Fibroblast of pulmonary artery (primary cell): ENCODE measurements at regions not wholly inside any gene's neighbourhood (a gene's known extent, or its start where the extent isn't known, plus 50 kb on each side); places are given as distances from the start of the nearest gene placed in this dataset.

Experiments used
- DNase-seq: peaks from one replicate; pipeline ENCODE4 v3.0.0-alpha.2; 2010; ENCODE audit warnings: low read depth
- H3K4me3 ChIP-seq: replicated peaks from 2 replicates; pipeline ENCODE4 v1.5.1; 2011; ENCODE audit warnings: low read depth, mild to moderate bottlenecking, control low read depth, low read length, moderate library complexity
- TF ChIP-seq, protein P1 (sequence below): IDR thresholded peaks from 2 replicates; pipeline ENCODE4 v1.5.1; 2011; ENCODE audit warnings: mild to moderate bottlenecking, control low read depth, low read length, inconsistent platforms; ENCODE audit errors: missing control alignments

DNA sequence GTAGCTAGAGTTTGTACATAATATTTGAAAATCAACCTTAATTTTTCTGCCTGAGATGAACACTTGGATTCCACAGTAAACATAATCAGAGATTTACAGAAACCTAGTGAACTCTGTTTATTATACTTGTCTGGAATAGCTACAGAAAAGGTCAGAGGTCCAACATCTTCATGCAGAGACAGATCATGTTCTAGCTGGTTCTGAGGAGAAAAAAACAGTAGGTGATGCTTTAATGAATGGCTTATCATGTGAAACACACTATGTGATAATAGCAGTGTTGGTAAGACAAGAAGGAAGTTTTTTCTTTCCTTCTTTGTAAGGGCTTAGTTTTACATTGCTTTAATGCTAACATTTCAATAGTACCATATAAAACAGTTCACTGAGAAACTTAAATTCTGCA lies 846.4 kb upstream of the ZEB2 start:
- no peak for DNase-seq
- TF ChIP-seq, protein P1, sequence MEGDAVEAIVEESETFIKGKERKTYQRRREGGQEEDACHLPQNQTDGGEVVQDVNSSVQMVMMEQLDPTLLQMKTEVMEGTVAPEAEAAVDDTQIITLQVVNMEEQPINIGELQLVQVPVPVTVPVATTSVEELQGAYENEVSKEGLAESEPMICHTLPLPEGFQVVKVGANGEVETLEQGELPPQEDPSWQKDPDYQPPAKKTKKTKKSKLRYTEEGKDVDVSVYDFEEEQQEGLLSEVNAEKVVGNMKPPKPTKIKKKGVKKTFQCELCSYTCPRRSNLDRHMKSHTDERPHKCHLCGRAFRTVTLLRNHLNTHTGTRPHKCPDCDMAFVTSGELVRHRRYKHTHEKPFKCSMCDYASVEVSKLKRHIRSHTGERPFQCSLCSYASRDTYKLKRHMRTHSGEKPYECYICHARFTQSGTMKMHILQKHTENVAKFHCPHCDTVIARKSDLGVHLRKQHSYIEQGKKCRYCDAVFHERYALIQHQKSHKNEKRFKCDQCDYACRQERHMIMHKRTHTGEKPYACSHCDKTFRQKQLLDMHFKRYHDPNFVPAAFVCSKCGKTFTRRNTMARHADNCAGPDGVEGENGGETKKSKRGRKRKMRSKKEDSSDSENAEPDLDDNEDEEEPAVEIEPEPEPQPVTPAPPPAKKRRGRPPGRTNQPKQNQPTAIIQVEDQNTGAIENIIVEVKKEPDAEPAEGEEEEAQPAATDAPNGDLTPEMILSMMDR = no peak

DNA sequence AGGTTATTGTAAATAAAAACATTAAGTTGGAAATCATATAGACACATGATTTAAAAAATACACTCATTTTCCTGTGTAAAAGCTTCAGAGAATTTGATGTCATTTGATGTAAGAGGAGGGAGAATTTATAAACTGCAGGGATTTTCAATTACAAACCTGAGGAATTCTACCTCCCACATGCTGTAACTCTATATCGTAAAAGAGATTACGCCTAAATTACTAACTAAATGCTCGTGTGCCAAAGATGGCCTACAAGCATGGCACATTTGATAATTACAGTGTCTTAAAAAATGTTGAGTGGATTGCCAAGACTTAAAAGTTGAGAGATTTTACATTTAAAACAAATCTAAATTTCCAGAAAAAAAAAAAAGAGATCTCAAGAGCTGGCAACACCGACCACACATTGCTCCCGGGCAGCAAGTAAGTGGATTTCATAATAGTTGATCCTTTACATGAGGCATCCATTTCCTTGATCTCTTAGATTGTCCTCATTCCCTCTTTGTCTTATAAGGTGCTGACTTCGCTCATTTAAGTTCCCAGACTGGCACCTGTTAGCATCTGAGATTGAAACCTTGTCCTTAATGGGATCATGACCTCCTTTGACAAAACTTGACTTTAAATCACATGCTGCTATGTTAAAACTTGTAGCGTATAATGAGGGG lies 840.3 kb upstream of the ZEB2 start:
- no peak overlapping the region for H3K4me3 ChIP-seq
- TF ChIP-seq, protein P1 = no peak
- no peak for DNase-seq

More for the DNA sequence above, 846.4 kb upstream of the ZEB2 start:
- no peak overlapping the region for H3K4me3 ChIP-seq

DNA sequence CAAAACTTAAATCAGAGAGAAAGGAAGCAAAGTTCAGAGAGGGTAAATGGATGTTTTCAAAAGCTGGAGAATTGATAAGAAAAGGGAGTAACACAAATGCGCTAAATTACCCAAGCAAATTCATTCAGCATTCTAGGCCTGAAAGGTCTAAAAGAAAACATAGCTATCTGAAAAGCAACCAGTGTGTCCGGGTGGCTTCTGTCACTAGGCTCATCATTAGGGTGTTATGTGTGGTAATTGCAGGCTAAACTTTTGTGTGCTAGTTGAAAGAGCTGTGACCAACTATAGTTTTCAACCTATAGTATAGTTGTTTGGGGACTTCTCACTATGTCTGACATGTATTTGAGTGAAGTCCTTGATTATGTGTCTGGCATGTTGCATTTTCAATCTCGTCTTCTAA lies 839.6 kb upstream of the ZEB2 start:
- no peak for DNase-seq
- TF ChIP-seq, protein P1 = no peak
- H3K4me3 ChIP-seq = no peak overlapping the region

DNA sequence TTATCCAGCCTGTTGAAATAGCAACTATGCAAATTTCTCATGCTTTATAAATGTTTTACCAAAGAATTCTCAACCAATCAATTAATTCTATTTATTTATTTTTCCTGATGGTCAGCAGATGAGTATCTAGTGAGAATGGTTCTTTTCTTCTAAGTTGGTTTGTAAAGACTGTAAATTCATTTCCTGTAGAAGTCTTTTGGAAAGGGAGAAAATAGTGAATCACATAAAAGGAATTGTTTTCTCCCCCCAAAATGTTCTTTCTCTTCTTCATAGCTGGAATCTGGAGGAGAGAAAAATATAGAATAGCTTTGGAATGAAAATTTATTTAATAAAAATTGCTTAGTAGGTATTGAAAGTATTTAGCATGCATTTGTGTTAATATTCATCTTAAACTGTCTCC lies 836.1 kb upstream of the ZEB2 start:
- peak; percentile 14 for DNase-seq
- H3K4me3 ChIP-seq = no peak overlapping the region
- TF ChIP-seq, protein P1 = no peak

DNA sequence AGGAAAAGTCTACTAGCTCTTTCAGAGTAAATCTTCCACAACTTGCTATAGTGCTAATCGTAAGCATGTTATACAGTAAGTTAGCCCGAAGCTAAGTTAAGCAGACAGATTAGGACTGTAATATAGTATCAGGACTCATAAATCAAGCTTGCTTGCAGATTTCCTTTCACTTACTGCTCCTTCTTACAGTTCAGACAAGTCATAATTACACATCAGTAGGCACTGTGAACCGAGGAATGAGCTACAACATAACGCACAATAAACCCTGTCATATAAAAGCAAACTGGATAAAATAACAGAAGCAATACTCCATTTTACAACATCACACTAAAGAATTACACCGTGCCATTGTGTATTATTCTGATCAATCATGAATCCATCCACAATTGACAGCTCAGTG lies 832.6 kb upstream of the ZEB2 start:
- no peak overlapping the region for H3K4me3 ChIP-seq
- TF ChIP-seq, protein P1 = no peak
- DNase-seq = no peak

DNA sequence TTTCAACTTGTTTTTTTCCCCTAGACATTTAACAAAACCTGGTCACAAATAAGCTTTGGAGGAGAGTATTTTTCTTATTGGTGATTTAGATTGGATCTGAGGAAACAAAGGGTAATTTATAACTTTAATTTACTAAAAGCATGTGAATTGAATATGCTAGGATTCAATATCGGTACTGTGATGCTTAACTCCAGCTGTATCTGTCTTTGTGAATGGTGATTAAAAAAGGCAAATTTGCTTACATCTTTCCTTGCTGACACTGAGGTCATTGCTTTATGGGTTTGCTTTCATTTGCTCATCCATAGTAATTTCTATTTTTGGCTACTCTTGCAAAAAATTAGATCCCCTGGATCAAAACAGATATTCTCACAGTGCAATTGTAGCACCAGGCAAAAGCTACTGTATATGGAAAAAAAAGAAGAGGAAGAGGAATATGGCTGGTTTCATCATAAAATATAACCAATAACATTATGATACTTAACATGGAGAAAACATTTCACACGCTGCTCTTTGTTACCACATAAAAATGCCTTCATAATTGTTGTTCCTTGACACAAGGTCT lies 832.0 kb upstream of the ZEB2 start:
- TF ChIP-seq, protein P1 = no peak
- H3K4me3 ChIP-seq = no peak overlapping the region
- no peak for DNase-seq

DNA sequence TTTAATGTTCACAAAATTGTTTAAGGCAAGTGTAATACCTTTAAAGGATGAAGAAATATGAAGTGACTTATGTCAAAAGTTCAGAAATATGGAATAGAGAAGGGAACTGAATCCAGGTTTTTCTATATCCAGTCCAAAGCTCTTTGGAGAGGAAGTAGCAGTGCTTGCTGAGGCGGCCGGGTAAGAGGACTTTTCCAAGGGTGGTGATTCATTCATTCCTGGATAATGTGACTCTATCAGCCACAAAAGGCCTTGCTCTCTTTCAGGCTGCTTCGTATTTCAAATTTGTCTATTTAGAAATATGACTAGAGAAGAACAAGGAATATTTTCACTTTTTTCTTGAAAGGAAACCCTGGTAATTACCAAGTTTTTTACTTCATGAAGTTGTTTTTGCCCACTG lies 830.1 kb upstream of the ZEB2 start:
- TF ChIP-seq, protein P1 = no peak
- peak; percentile 51 for DNase-seq

More for the DNA sequence above, 830.1 kb upstream of the ZEB2 start:
- no peak overlapping the region for H3K4me3 ChIP-seq
